ENCODE measurements at regions not wholly inside any gene's neighbourhood (a gene's known extent, or its start where the extent isn't known, plus 50 kb on each side); places are given as distances from the start of the nearest gene placed in this dataset.

- H3K4me1 ChIP-seq (ENCODE audit: insufficient read depth, low read length), result no peaks in the 10 kb centered on the region
- no peak overlapping the region for H3K27ac ChIP-seq (ENCODE audit: low read depth in 1 of 2, low read length in 2 of 2)
- H3K4me3 Mint-ChIP-seq, result no peak overlapping the region
- intact Hi-C loops (cut with DNase I, micrococcal nuclease), result no loop called here
- ChIA-PET CTCF (no interaction called here), POLR2A (no interaction called here)
- no peaks in the 10 kb centered on the region for H3K27me3 Mint-ChIP-seq
- no peaks in the 10 kb centered on the region for H3K27me3 ChIP-seq (ENCODE audit: control insufficient read depth in 1 of 2, insufficient read depth in 2 of 2, low read length in 2 of 2)
- peaks cover 14% of the 10 kb centered on the region for H3K9me3 Mint-ChIP-seq
- no peaks in the 10 kb centered on the region for H3K4me1 Mint-ChIP-seq (ENCODE audit: low read depth)
- no peak overlapping the region for H3K4me3 ChIP-seq (ENCODE audit: low read length)
- ATAC-seq (ENCODE audit: poor library complexity) (no peak), DNase-seq (no peak)
- H3K9me3 ChIP-seq (ENCODE audit: control insufficient read depth in 1 of 2, insufficient read depth in 1 of 2, low read length in 2 of 2), result peaks cover 0 to 9% of the 10 kb centered on the region in 2 experiments
- no peaks in the 10 kb centered on the region for H3K36me3 ChIP-seq (ENCODE audit: insufficient read depth, low read length)
- no peaks in the 10 kb centered on the region for H3K36me3 Mint-ChIP-seq (ENCODE audit: low read depth)
- TF ChIP-seq CTCF (IDR thresholded peaks at IDR 0.05), result no peak
- no peak overlapping the region for H3K27ac Mint-ChIP-seq
These were observed 154.0 kb upstream of the TENM4 start for GRCh38 chr11:79594834-79595233.

GRCh38 chr11:79592824-79593223 lies 152.0 kb upstream of the TENM4 start:
- intact Hi-C loops (cut with DNase I, micrococcal nuclease), result no loop called here
- CTCF ChIA-PET, result no interaction called here
- H3K4me1 ChIP-seq (ENCODE audit: insufficient read depth, low read length), result no peaks in the 10 kb centered on the region
- Mint-ChIP-seq H3K27me3 (no peaks in the 10 kb centered on the region), H3K36me3 (ENCODE audit: low read depth) (no peaks in the 10 kb centered on the region), H3K4me3 (no peak overlapping the region), H3K27ac (no peak overlapping the region), H3K4me1 (ENCODE audit: low read depth) (no peaks in the 10 kb centered on the region), H3K9me3 (peaks cover 11% of the 10 kb centered on the region)
- no peak overlapping the region for H3K27ac ChIP-seq (ENCODE audit: low read depth in 1 of 2, low read length in 2 of 2)
- DNase-seq, result no peak
- H3K27me3 ChIP-seq (ENCODE audit: control insufficient read depth in 1 of 2, insufficient read depth in 2 of 2, low read length in 2 of 2), result no peaks in the 10 kb centered on the region
- no peaks in the 10 kb centered on the region for H3K36me3 ChIP-seq (ENCODE audit: insufficient read depth, low read length)
- peaks cover 0 to 9% of the 10 kb centered on the region in 2 experiments for H3K9me3 ChIP-seq (ENCODE audit: control insufficient read depth in 1 of 2, insufficient read depth in 1 of 2, low read length in 2 of 2)
- no peak for ATAC-seq (ENCODE audit: poor library complexity)
- H3K4me3 ChIP-seq (ENCODE audit: low read length), result no peak overlapping the region
- no peak for TF ChIP-seq CTCF (IDR thresholded peaks at IDR 0.05)
- POLR2A ChIA-PET, result no interaction called here

GRCh38 chr11:79592406-79592805 lies 151.6 kb upstream of the TENM4 start:
- H3K27me3 ChIP-seq (ENCODE audit: control insufficient read depth in 1 of 2, insufficient read depth in 2 of 2, low read length in 2 of 2), result no peaks in the 10 kb centered on the region
- intact Hi-C loops (cut with DNase I, micrococcal nuclease), result no loop called here
- CTCF ChIA-PET, result no interaction called here
- POLR2A ChIA-PET, result no interaction called here
- Mint-ChIP-seq H3K4me1 (ENCODE audit: low read depth) (no peaks in the 10 kb centered on the region), H3K4me3 (no peak overlapping the region), H3K27me3 (no peaks in the 10 kb centered on the region), H3K36me3 (ENCODE audit: low read depth) (no peaks in the 10 kb centered on the region), H3K27ac (no peak overlapping the region), H3K9me3 (peaks cover 11% of the 10 kb centered on the region)
- ATAC-seq (ENCODE audit: poor library complexity) (no peak), DNase-seq (no peak)
- H3K4me1 ChIP-seq (ENCODE audit: insufficient read depth, low read length), result no peaks in the 10 kb centered on the region
- no peak overlapping the region for H3K4me3 ChIP-seq (ENCODE audit: low read length)
- TF ChIP-seq CTCF (IDR thresholded peaks at IDR 0.05), result no peak
- H3K27ac ChIP-seq (ENCODE audit: low read depth in 1 of 2, low read length in 2 of 2), result no peak overlapping the region
- no peaks in the 10 kb centered on the region for H3K36me3 ChIP-seq (ENCODE audit: insufficient read depth, low read length)
- peaks cover 0 to 9% of the 10 kb centered on the region in 2 experiments for H3K9me3 ChIP-seq (ENCODE audit: control insufficient read depth in 1 of 2, insufficient read depth in 1 of 2, low read length in 2 of 2)

Measured in CD4-positive, alpha-beta T cell (primary cell).